Mesenchymal stem cell (in vitro differentiated cells and primary cell): ENCODE measurements at regions not wholly inside any gene's neighbourhood (a gene's known extent, or its start where the extent isn't known, plus 50 kb on each side); places are given as distances from the start of the nearest gene placed in this dataset.
A peak's percentile ranks its signal among the peaks of the same experiment; 100 is the strongest.

Experiments used
- DNase-seq: peaks from one replicate; pipeline ENCODE4 v3.0.0-alpha.2; 2013
- H2AFZ ChIP-seq: one replicate; pipeline ENCODE4 v1.6.1; 2013; ENCODE audit warnings: low read depth, mild to moderate bottlenecking, control low read depth, inconsistent platforms, low read length, moderate library complexity
- H2AK5ac ChIP-seq: 2 replicates; pipeline ENCODE4 v1.6.1; 2013; ENCODE audit warnings: low read length, moderate library complexity, mild to moderate bottlenecking, inconsistent platforms; ENCODE audit not compliant: severe bottlenecking
- H2BK120ac ChIP-seq: one replicate; pipeline ENCODE4 v1.6.1; 2013; ENCODE audit warnings: low read depth, mild to moderate bottlenecking, inconsistent platforms, low read length, moderate library complexity
- H2BK12ac ChIP-seq, 2 experiments: one replicate each; pipeline ENCODE4 v1.6.1; 2013; ENCODE audit warnings: inconsistent platforms in 2 of 2, low read length in 2 of 2, mild to moderate bottlenecking in 2 of 2, moderate library complexity in 2 of 2, control low read depth in 1 of 2
- H2BK15ac ChIP-seq: one replicate; pipeline ENCODE4 v1.6.1; 2013; ENCODE audit warnings: mild to moderate bottlenecking, low read depth, inconsistent platforms; ENCODE audit not compliant: poor library complexity, severe bottlenecking
- H2BK5ac ChIP-seq: 2 replicates; pipeline ENCODE4 v1.6.1; 2013; ENCODE audit warnings: low read depth, mild to moderate bottlenecking, low read length, control low read depth, inconsistent platforms; ENCODE audit not compliant: poor library complexity, severe bottlenecking
- H3K14ac ChIP-seq, 2 experiments: one replicate each; pipeline ENCODE4 v1.6.1; 2013; ENCODE audit warnings: inconsistent platforms in 2 of 2, low read length in 2 of 2, control low read depth in 1 of 2, mild to moderate bottlenecking in 1 of 2, moderate library complexity in 1 of 2
- H3K18ac ChIP-seq, 2 experiments: one replicate each; pipeline ENCODE4 v1.6.1; 2013; ENCODE audit warnings: inconsistent platforms in 2 of 2, low read length in 2 of 2, control low read depth in 1 of 2, low read depth in 1 of 2, mild to moderate bottlenecking in 1 of 2
- H3K23ac ChIP-seq, 2 experiments: one replicate each; pipeline ENCODE4 v1.6.1; 2013; ENCODE audit warnings: inconsistent platforms in 2 of 2, low read length in 2 of 2, mild to moderate bottlenecking in 2 of 2, moderate library complexity in 2 of 2, control low read depth in 1 of 2
- H3K27ac ChIP-seq: 2 replicates; pipeline ENCODE4 v1.5.1; 2013; ENCODE audit warnings: mild to moderate bottlenecking, moderate library complexity, low read length, control low read depth, inconsistent platforms; ENCODE audit not compliant: poor library complexity, severe bottlenecking
- H3K27me3 ChIP-seq, 2 experiments: 2 replicates each; pipeline versions ENCODE4 v1.6.1 to v1.7.0; 2013; ENCODE audit warnings: low read length in 2 of 2, mild to moderate bottlenecking in 2 of 2, moderate library complexity in 2 of 2, control low read depth in 1 of 2, inconsistent platforms in 1 of 2; ENCODE audit not compliant: control insufficient read depth in 1 of 2, insufficient read depth in 1 of 2
- H3K36me3 ChIP-seq, 2 experiments: 2 replicates each; pipeline versions ENCODE4 v1.6.1 to v1.7.0; 2013; ENCODE audit warnings: low read length in 2 of 2, control low read depth in 1 of 2, inconsistent platforms in 1 of 2, low read depth in 1 of 2, mild to moderate bottlenecking in 1 of 2; ENCODE audit not compliant: insufficient read depth in 2 of 2, control insufficient read depth in 1 of 2
- H3K4ac ChIP-seq, 2 experiments: one replicate each; pipeline ENCODE4 v1.6.1; 2013; ENCODE audit warnings: inconsistent platforms in 2 of 2, low read length in 2 of 2, mild to moderate bottlenecking in 2 of 2, moderate library complexity in 2 of 2, control low read depth in 1 of 2, low read depth in 1 of 2
- H3K4me1 ChIP-seq: 2 replicates; pipeline ENCODE4 v1.6.1; 2013; ENCODE audit warnings: low read depth, low read length, control low read depth; ENCODE audit not compliant: control insufficient read depth, insufficient read depth
- H3K4me2 ChIP-seq: 2 replicates; pipeline ENCODE4 v1.6.1; 2013; ENCODE audit warnings: low read length, mild to moderate bottlenecking, inconsistent platforms; ENCODE audit not compliant: poor library complexity, severe bottlenecking
- H3K4me3 ChIP-seq, 2 experiments: 2 replicates each; pipeline versions ENCODE4 v1.5.1 to v1.7.0; 2013; ENCODE audit warnings: low read length in 2 of 2, mild to moderate bottlenecking in 2 of 2, control low read depth in 1 of 2, low read depth in 1 of 2; ENCODE audit not compliant: insufficient read depth in 1 of 2
- H3K79me1 ChIP-seq: replicated peaks from 2 replicates; pipeline ENCODE4 v1.6.1; 2013; ENCODE audit warnings: mild to moderate bottlenecking, control low read depth, low read length, inconsistent platforms; ENCODE audit not compliant: poor library complexity, severe bottlenecking
- H3K9ac ChIP-seq: 2 replicates; pipeline ENCODE4 v1.7.0; 2013; ENCODE audit warnings: mild to moderate bottlenecking, low read length, moderate library complexity
- H3K9me3 ChIP-seq: 2 replicates; pipeline ENCODE4 v1.7.0; 2013; ENCODE audit warnings: mild to moderate bottlenecking, low read length; ENCODE audit not compliant: control insufficient read depth
- H4K8ac ChIP-seq: one replicate; pipeline ENCODE4 v1.6.1; 2013; ENCODE audit warnings: inconsistent platforms, mild to moderate bottlenecking, low read length, moderate library complexity
- H4K91ac ChIP-seq: one replicate; pipeline ENCODE4 v1.6.1; 2013; ENCODE audit warnings: mild to moderate bottlenecking, low read length, inconsistent platforms
- WGBS: methylation state at CpG from one replicate; pipeline ENCODE4 v1.1.7; 2013; ENCODE audit warnings: mixed read lengths; 5-methylcytosine and 5-hydroxymethylcytosine counted together

GRCh38 chr17:31690151-31690551 lies 168.9 kb downstream of the COPRS start:
- no peaks in the 10 kb centered on the region for H3K9me3 ChIP-seq
- H2BK12ac ChIP-seq, result no peak overlapping the region
- H3K4me3 ChIP-seq, result no peak overlapping the region
- 70% methylated on average over 2 of the region's 3 CpGs for WGBS
- no peak overlapping the region for H3K4me2 ChIP-seq
- H3K27ac ChIP-seq, result no peak overlapping the region
- peaks cover 7% of the 10 kb centered on the region for H3K4me1 ChIP-seq
- H3K18ac ChIP-seq, result peak overlapping the region in 1 of 2 experiments; percentile 24
- no peak overlapping the region for H2AFZ ChIP-seq
- no peak overlapping the region for H2BK120ac ChIP-seq
- no peak overlapping the region for H4K91ac ChIP-seq
- no peak overlapping the region for H4K8ac ChIP-seq
- no peak overlapping the region for H3K14ac ChIP-seq
- H3K23ac ChIP-seq, result no peak overlapping the region
- H3K36me3 ChIP-seq, result no peaks in the 10 kb centered on the region
- H2AK5ac ChIP-seq, result no peak overlapping the region
- H3K79me1 ChIP-seq, result no peaks in the 10 kb centered on the region
- no peak overlapping the region for H3K4ac ChIP-seq
- no peak overlapping the region for H3K9ac ChIP-seq
- no peak overlapping the region for H2BK5ac ChIP-seq
- H2BK15ac ChIP-seq, result no peak overlapping the region
- no peaks in the 10 kb centered on the region for H3K27me3 ChIP-seq
- DNase-seq, result peak; percentile 92

GRCh38 chr17:31688701-31689100 lies 170.3 kb downstream of the COPRS start:
- peaks cover 0 to 3% of the 10 kb centered on the region in 2 experiments for H3K27me3 ChIP-seq
- no peaks in the 10 kb centered on the region for H3K9me3 ChIP-seq
- no peak overlapping the region for H3K4me2 ChIP-seq

DNA sequence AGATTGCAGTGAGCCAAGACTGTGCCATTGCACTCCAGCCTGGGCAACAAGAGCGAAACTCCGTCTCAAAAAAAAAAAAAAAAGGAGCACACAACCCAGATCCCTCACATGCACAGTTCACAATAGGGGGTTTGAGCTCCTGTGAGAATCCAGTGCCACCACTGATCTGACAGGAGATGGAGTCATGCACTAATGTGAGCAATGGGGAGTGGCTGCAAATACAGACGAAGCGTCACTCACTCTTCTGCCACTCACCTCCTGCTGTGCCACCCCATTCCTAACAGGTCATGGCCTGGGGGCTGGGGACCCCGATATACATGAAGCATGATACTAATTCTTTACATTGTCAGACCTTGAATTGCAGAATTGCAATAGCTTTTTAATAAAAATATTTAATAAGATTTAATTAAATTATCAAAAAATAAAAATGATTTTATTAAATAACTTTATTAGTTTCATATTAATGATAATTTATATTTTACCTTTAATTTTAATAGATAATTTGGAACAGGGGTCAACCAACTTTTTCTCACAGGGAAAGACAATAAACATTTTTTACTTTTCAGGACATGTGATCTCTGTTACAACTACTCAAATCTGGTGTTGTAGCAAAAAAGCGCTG lies 171.4 kb downstream of the COPRS start:
- H3K4ac ChIP-seq, result no peak overlapping the region
- no peak overlapping the region for H3K23ac ChIP-seq
- no peak overlapping the region for H2BK120ac ChIP-seq
- H2BK5ac ChIP-seq, result no peak overlapping the region
- H3K36me3 ChIP-seq, result no peaks in the 10 kb centered on the region
- no peak overlapping the region for H3K4me3 ChIP-seq
- no peak overlapping the region for H2BK15ac ChIP-seq
- no peaks in the 10 kb centered on the region for H3K79me1 ChIP-seq
- peaks cover 7% of the 10 kb centered on the region for H3K4me1 ChIP-seq
- DNase-seq, result no peak
- peaks cover 0 to 3% of the 10 kb centered on the region in 2 experiments for H3K27me3 ChIP-seq
- H3K27ac ChIP-seq, result no peak overlapping the region
- no peak overlapping the region for H3K4me2 ChIP-seq
- H4K8ac ChIP-seq, result no peak overlapping the region
- no peak overlapping the region for H2AFZ ChIP-seq
- no peaks in the 10 kb centered on the region for H3K9me3 ChIP-seq
- H2BK12ac ChIP-seq, result peak overlapping the region in 1 of 2 experiments; percentile 49
- no peak overlapping the region for H3K14ac ChIP-seq
- no peak overlapping the region for H2AK5ac ChIP-seq
- H4K91ac ChIP-seq, result no peak overlapping the region
- 100% methylated on average over 3 of the region's 6 CpGs for WGBS
- no peak overlapping the region for H3K18ac ChIP-seq
- H3K9ac ChIP-seq, result no peak overlapping the region

More at GRCh38 chr17:31688701-31689100, 170.3 kb downstream of the COPRS start:
- Histone ChIP-seq H2AK5ac (no peak overlapping the region), H3K23ac (no peak overlapping the region), H2BK12ac (no peak overlapping the region), H3K18ac (no peak overlapping the region), H3K14ac (no peak overlapping the region), H2BK5ac (no peak overlapping the region), H3K36me3 (no peaks in the 10 kb centered on the region), H4K8ac (no peak overlapping the region), H3K4me1 (peaks cover 7% of the 10 kb centered on the region), H2BK15ac (no peak overlapping the region), H3K4me3 (no peak overlapping the region), H2AFZ (no peak overlapping the region), H2BK120ac (no peak overlapping the region), H3K79me1 (no peaks in the 10 kb centered on the region), H3K9ac (no peak overlapping the region), H4K91ac (no peak overlapping the region), H3K27ac (no peak overlapping the region), H3K4ac (no peak overlapping the region)
- no CpG with 5 or more reads among the region's 1 CpG for WGBS
- no peak for DNase-seq

GRCh38 chr17:31686495-31686894 lies 172.5 kb downstream of the COPRS start:
- Histone ChIP-seq H3K4me1 (peaks cover 7% of the 10 kb centered on the region), H3K36me3 (no peaks in the 10 kb centered on the region), H2AK5ac (no peak overlapping the region), H2BK15ac (no peak overlapping the region), H4K8ac (no peak overlapping the region), H2BK5ac (no peak overlapping the region), H3K79me1 (no peaks in the 10 kb centered on the region), H2BK12ac (no peak overlapping the region), H3K4me3 (no peak overlapping the region), H3K4ac (no peak overlapping the region), H3K14ac (no peak overlapping the region), H3K9ac (no peak overlapping the region), H3K9me3 (no peaks in the 10 kb centered on the region), H3K27ac (no peak overlapping the region), H3K4me2 (no peak overlapping the region), H3K27me3 (peaks cover 0 to 3% of the 10 kb centered on the region in 2 experiments), H2AFZ (no peak overlapping the region), H3K23ac (no peak overlapping the region), H2BK120ac (no peak overlapping the region), H4K91ac (no peak overlapping the region), H3K18ac (peak overlapping the region in 1 of 2 experiments; percentile 55)
- DNase-seq, result no peak
- WGBS, result 75% methylated on average over 5 of the region's 5 CpGs
